GM12874 (cell line): ENCODE measurements at regions not wholly inside any gene's neighbourhood (a gene's known extent, or its start where the extent isn't known, plus 50 kb on each side); places are given as distances from the start of the nearest gene placed in this dataset.

Experiments used
- CTCF ChIP-seq: IDR thresholded peaks from 2 replicates; pipeline ENCODE4 v1.5.1; 2011; ENCODE audit warnings: low read depth, mild to moderate bottlenecking, control low read depth, low read length, moderate library complexity; ENCODE audit not compliant: insufficient read depth

DNA sequence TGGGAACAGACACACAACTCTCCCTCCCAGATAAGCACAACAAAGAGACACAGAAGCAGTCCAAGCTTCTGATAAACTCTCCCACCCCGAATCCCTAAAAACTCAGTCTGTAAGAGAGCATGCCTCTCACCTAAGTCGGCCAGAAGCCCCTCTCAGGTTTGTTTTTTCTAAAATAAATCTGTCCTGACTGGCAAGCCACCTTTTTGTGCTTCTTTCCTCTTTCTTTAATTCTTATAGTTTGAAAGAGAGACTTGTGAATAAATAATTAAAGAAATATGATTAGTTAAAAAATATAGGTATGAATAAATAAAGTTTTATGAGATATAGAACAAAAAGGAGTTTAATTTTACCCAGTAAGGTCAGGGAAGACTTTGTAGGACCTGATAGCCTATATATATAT is 329.0 kb upstream of the SLCO3A1 start:
- TF ChIP-seq CTCF = no peak

DNA sequence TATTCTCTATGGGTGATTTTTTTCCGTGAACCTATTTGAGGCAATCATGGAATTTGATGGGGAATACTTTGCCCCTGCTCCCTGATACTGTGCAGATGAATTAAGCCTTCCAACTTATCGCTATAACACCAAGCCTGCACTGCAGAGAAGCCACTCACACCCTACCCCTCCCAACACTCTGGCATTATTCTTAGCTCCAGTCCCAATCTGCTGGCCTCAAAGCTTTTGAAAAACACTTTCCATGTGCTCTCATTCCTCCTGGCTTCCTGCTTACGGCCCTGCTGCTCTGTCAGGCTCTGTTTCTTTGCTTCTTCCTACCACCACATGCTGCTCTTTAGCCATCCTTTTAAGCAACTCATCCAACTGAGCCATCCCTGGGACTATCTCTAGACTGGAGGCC is 327.8 kb upstream of the SLCO3A1 start:
- no peak for TF ChIP-seq CTCF

- no peak for TF ChIP-seq CTCF
These were observed 327.1 kb upstream of the SLCO3A1 start for GRCh38 chr15:91526424-91526823.

- no peak for TF ChIP-seq CTCF
These were observed 324.7 kb upstream of the SLCO3A1 start for GRCh38 chr15:91528801-91529200.

DNA sequence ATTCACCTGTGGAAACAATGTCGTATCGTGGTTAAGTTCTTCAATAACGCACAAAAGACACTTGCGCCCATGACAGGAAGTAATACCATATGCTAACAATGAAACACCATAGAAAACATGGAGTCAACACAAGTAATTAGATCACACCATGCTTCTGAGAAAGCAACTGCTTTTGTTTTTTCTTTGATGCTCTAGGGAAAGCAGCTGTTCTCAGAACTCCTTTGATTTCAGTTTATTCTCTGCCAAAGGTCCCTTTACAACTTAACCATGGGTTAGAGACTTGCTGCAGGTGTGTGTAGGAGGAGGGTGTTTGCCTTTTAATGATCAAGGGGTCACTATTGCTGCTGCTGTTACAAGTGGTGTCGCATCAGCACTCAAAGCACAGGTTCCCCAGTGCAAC is 324.0 kb upstream of the SLCO3A1 start:
- no peak for TF ChIP-seq CTCF

DNA sequence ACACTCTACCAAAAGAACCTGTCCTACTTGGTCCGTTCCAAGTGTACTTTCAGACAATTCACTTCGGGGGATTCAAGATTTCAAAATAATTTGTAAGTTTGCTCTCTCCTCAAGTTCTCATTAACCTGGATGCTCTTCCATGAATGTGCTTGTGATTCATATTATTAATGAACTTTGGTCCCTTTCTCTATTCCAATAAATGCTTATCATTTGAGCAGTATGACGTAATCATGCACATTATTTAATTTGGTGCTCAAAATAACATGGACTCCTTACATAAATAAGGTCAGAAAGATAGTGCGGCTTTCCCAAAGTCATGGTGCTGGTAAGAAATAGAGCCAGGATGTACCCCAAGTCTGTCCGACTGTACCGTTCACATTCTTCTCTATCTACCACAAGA is 323.2 kb upstream of the SLCO3A1 start:
- no peak for TF ChIP-seq CTCF

GRCh38 chr15:91530956-91531582 is 322.4 kb upstream of the SLCO3A1 start:
- TF ChIP-seq CTCF = no peak
